Upper lobe of left lung (tissue), 4 donors: ENCODE measurements at regions not wholly inside any gene's neighbourhood (a gene's known extent, or its start where the extent isn't known, plus 50 kb on each side); places are given as distances from the start of the nearest gene placed in this dataset.

ENCODE experiments used
- CTCF ChIP-seq, 6 experiments: fragments of 450-650 bp in 4 of 6; fragments of 200-600 bp in 2 of 6; sonication (generic) in 2 of 6; IDR thresholded peaks; one replicate each; pipeline ENCODE4 v1.5.1; 2016 to 2019; ENCODE audit warnings: antibody characterized with exemption in 6 of 6
- POLR2A ChIP-seq, 4 donors: fragments of 450-650 bp; IDR thresholded peaks; one replicate each; pipeline ENCODE4 v1.5.1; 2016 to 2017; ENCODE audit warnings: antibody characterized with exemption in 4 of 4, mild to moderate bottlenecking in 2 of 4

GRCh38 chr3:176699288-176699687 lies 498.0 kb downstream of the TBL1XR1 start:
- TF ChIP-seq POLR2A (IDR thresholded peaks at IDR 0.05) (no peak), CTCF (IDR thresholded peaks at IDR 0.05) (no peak)
